ENCODE measurements at regions not wholly inside any gene's neighbourhood (a gene's known extent, or its start where the extent isn't known, plus 50 kb on each side); places are given as distances from the start of the nearest gene placed in this dataset.

GRCh38 chr14:100404419-100404818 is 81.3 kb downstream of the SLC25A47 start:
- TF ChIP-seq CTCF (conservative IDR thresholded peaks at IDR 0.05): no peak
- no peak for TF ChIP-seq EZH2 (IDR thresholded peaks at IDR 0.05; ENCODE audit: low read depth)
